Mesendoderm (in vitro differentiated cells): ENCODE measurements at regions not wholly inside any gene's neighbourhood (a gene's known extent, or its start where the extent isn't known, plus 50 kb on each side); places are given as distances from the start of the nearest gene placed in this dataset.

Source experiments
- DNase-seq: peaks from one replicate; pipeline ENCODE4 v3.0.0; 2013
- H2AK5ac ChIP-seq: 2 replicates; pipeline ENCODE4 v1.6.1; 2013; ENCODE audit warnings: low read length, inconsistent platforms
- H2BK120ac ChIP-seq: 2 replicates; pipeline ENCODE4 v1.6.1; 2013; ENCODE audit warnings: low read depth, mild to moderate bottlenecking, low read length, moderate library complexity, mixed read lengths
- H2BK15ac ChIP-seq: replicated peaks from 2 replicates; pipeline ENCODE4 v1.6.1; 2013; ENCODE audit warnings: low read depth, mild to moderate bottlenecking, moderate library complexity
- H2BK5ac ChIP-seq: 2 replicates; pipeline ENCODE4 v1.6.1; 2013; ENCODE audit warnings: low read length, inconsistent platforms
- H3K18ac ChIP-seq: 2 replicates; pipeline ENCODE4 v1.6.1; 2013; ENCODE audit warnings: mild to moderate bottlenecking, low read length, mixed read lengths
- H3K23ac ChIP-seq: one replicate; pipeline ENCODE4 v1.6.1; 2013; ENCODE audit warnings: low read length
- H3K27ac ChIP-seq: 2 replicates; pipeline ENCODE4 v1.5.1; 2013; ENCODE audit warnings: low read depth, mild to moderate bottlenecking, inconsistent platforms, low read length, moderate library complexity
- H3K27me3 ChIP-seq: 2 replicates; pipeline ENCODE4 v1.6.1; 2013; ENCODE audit warnings: low read length, control low read depth, mild to moderate bottlenecking, inconsistent platforms; ENCODE audit not compliant: insufficient read depth, poor library complexity
- H3K36me3 ChIP-seq: 2 replicates; pipeline ENCODE4 v1.6.1; 2013; ENCODE audit warnings: low read length, inconsistent platforms; ENCODE audit not compliant: control insufficient read depth, insufficient read depth
- H3K4ac ChIP-seq: one replicate; pipeline ENCODE4 v1.6.1; 2013; ENCODE audit warnings: low read depth, mild to moderate bottlenecking, low read length, moderate library complexity
- H3K4me1 ChIP-seq: 2 replicates; pipeline ENCODE4 v1.6.1; 2013; ENCODE audit warnings: low read depth, low read length, inconsistent platforms; ENCODE audit not compliant: control insufficient read depth
- H3K4me2 ChIP-seq: 2 replicates; pipeline ENCODE4 v1.6.1; 2013; ENCODE audit warnings: low read length
- H3K4me3 ChIP-seq: 2 replicates; pipeline ENCODE4 v1.5.1; 2013; ENCODE audit warnings: mild to moderate bottlenecking, low read length
- H3K56ac ChIP-seq: one replicate; pipeline ENCODE4 v1.6.1; 2013; ENCODE audit warnings: low read length
- H3K79me1 ChIP-seq: 2 replicates; pipeline ENCODE4 v1.6.1; 2013; ENCODE audit warnings: low read length, inconsistent platforms
- H3K79me2 ChIP-seq: 2 replicates; pipeline ENCODE4 v1.6.1; 2013; ENCODE audit warnings: mild to moderate bottlenecking, low read length; ENCODE audit not compliant: control insufficient read depth, insufficient read depth
- H3K9ac ChIP-seq: 2 replicates; pipeline ENCODE4 v1.6.1; 2013; ENCODE audit warnings: low read length, inconsistent platforms
- H4K5ac ChIP-seq: one replicate; pipeline ENCODE4 v1.6.1; 2013; ENCODE audit warnings: low read length
- H4K8ac ChIP-seq: one replicate; pipeline ENCODE4 v1.6.1; 2013; ENCODE audit warnings: low read depth, mild to moderate bottlenecking, control low read depth, low read length, moderate library complexity
- WGBS: extraction: QIAGEN DNeasy Blood & Tissue Kit; methylation state at CpG from one replicate; pipeline ENCODE4 v1.1.7; 2013; ENCODE audit warnings: low lambda C conversion rate, missing lambda C conversion rate; ENCODE audit not compliant: insufficient coverage; ENCODE audit errors: extremely low coverage; 5-methylcytosine and 5-hydroxymethylcytosine counted together

- H3K79me2 ChIP-seq, result no peaks in the 10 kb centered on the region
- H3K18ac ChIP-seq, result no peak overlapping the region
- no peak overlapping the region for H2BK120ac ChIP-seq
- no peaks in the 10 kb centered on the region for H3K36me3 ChIP-seq
- H3K27ac ChIP-seq, result no peak overlapping the region
- H2BK15ac ChIP-seq, result no peak overlapping the region
- H2BK5ac ChIP-seq, result no peak overlapping the region
- no peak overlapping the region for H3K4me2 ChIP-seq
- H3K4ac ChIP-seq, result no peak overlapping the region
- H3K9ac ChIP-seq, result no peak overlapping the region
- H4K5ac ChIP-seq, result no peak overlapping the region
- no peaks in the 10 kb centered on the region for H3K79me1 ChIP-seq
- no peak overlapping the region for H3K23ac ChIP-seq
- H3K27me3 ChIP-seq, result no peaks in the 10 kb centered on the region
- no peak overlapping the region for H2AK5ac ChIP-seq
- H3K4me1 ChIP-seq, result no peaks in the 10 kb centered on the region
- WGBS, result no CpG with 5 or more reads among the region's 7 CpGs
- no peak for DNase-seq
- H4K8ac ChIP-seq, result no peak overlapping the region
- no peak overlapping the region for H3K56ac ChIP-seq
- no peak overlapping the region for H3K4me3 ChIP-seq
These were observed 86.2 kb upstream of the SNAP25 start for GRCh38 chr20:10132387-10132786.

DNA sequence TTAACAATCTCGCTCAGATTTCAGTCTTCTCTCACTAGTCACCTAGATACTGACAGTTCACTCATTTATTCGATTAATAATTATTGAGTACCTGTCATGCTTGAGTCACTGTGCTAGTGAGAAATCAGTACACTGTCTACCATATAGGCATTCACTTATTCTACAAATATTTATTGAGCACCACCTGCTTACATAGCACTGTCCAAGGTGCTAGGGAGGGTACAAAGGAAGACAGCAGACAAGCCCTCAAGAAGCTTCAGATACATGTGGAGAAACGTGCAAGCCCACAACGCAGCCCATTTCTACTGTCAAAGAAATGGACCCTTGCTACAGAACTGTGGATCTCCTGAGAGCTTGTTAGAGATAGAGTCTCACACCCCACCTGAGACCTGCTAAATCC lies 85.1 kb upstream of the SNAP25 start:
- no peak for DNase-seq
- no peak overlapping the region for H3K27ac ChIP-seq
- no CpG with 5 or more reads among the region's 4 CpGs for WGBS

GRCh38 chr20:10134176-10134575 lies 84.5 kb upstream of the SNAP25 start:
- no peak overlapping the region for H3K23ac ChIP-seq
- WGBS, result no CpG with 5 or more reads among the region's 4 CpGs
- no peak overlapping the region for H3K56ac ChIP-seq
- H3K79me2 ChIP-seq, result no peaks in the 10 kb centered on the region
- no peak for DNase-seq
- H3K18ac ChIP-seq, result no peak overlapping the region
- H3K4me1 ChIP-seq, result no peaks in the 10 kb centered on the region
- H2BK120ac ChIP-seq, result no peak overlapping the region
- H2BK15ac ChIP-seq, result no peak overlapping the region
- H3K4ac ChIP-seq, result no peak overlapping the region
- H3K9ac ChIP-seq, result no peak overlapping the region
- no peaks in the 10 kb centered on the region for H3K27me3 ChIP-seq
- H3K4me3 ChIP-seq, result no peak overlapping the region
- no peaks in the 10 kb centered on the region for H3K36me3 ChIP-seq
- no peak overlapping the region for H4K5ac ChIP-seq
- no peak overlapping the region for H4K8ac ChIP-seq
- H3K79me1 ChIP-seq, result no peaks in the 10 kb centered on the region
- H3K4me2 ChIP-seq, result no peak overlapping the region
- H2BK5ac ChIP-seq, result no peak overlapping the region
- no peak overlapping the region for H3K27ac ChIP-seq
- H2AK5ac ChIP-seq, result no peak overlapping the region

More for the DNA sequence above, 85.1 kb upstream of the SNAP25 start:
- Histone ChIP-seq H3K36me3 (no peaks in the 10 kb centered on the region), H3K27me3 (no peaks in the 10 kb centered on the region), H3K18ac (no peak overlapping the region), H2BK5ac (no peak overlapping the region), H3K56ac (no peak overlapping the region), H3K9ac (no peak overlapping the region), H4K5ac (no peak overlapping the region), H3K4me3 (no peak overlapping the region), H3K23ac (no peak overlapping the region), H4K8ac (no peak overlapping the region), H2BK15ac (no peak overlapping the region), H3K4me2 (no peak overlapping the region), H3K79me1 (no peaks in the 10 kb centered on the region), H2BK120ac (no peak overlapping the region), H2AK5ac (no peak overlapping the region), H3K79me2 (no peaks in the 10 kb centered on the region), H3K4ac (no peak overlapping the region), H3K4me1 (no peaks in the 10 kb centered on the region)

DNA sequence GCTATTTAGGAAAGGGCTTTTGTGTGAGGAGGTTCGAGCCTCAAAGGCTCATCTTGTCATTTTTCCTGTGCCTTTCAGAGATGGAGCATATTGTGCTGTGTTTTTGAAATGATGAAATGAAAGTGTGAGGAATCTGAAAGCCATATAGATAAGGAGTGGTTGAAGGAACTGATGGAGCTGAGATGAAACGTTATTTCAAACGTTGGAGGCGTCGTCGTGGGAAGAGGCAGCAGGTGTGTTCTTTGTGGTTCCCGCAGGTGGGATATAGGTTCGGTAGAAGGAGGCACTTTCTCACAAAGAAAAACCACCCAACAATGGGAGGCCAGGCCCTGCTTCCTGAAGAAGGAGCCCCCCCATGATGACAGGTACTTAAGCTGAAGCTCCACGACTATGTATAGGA lies 83.2 kb upstream of the SNAP25 start:
- H2BK120ac ChIP-seq, result no peak overlapping the region
- no peak overlapping the region for H3K56ac ChIP-seq
- H3K4me3 ChIP-seq, result no peak overlapping the region
- H3K27ac ChIP-seq, result no peak overlapping the region
- no peak overlapping the region for H2BK15ac ChIP-seq
- no peaks in the 10 kb centered on the region for H3K79me1 ChIP-seq
- H3K4ac ChIP-seq, result no peak overlapping the region
- H4K5ac ChIP-seq, result no peak overlapping the region
- H2BK5ac ChIP-seq, result no peak overlapping the region
- H3K4me2 ChIP-seq, result no peak overlapping the region
- no peaks in the 10 kb centered on the region for H3K27me3 ChIP-seq
- H3K9ac ChIP-seq, result no peak overlapping the region
- no peak for DNase-seq
- no peak overlapping the region for H3K18ac ChIP-seq
- no peaks in the 10 kb centered on the region for H3K79me2 ChIP-seq
- H3K4me1 ChIP-seq, result no peaks in the 10 kb centered on the region
- no peaks in the 10 kb centered on the region for H3K36me3 ChIP-seq
- H2AK5ac ChIP-seq, result no peak overlapping the region
- no peak overlapping the region for H4K8ac ChIP-seq
- 100% methylated on average over 5 of the region's 9 CpGs for WGBS
- no peak overlapping the region for H3K23ac ChIP-seq

DNA sequence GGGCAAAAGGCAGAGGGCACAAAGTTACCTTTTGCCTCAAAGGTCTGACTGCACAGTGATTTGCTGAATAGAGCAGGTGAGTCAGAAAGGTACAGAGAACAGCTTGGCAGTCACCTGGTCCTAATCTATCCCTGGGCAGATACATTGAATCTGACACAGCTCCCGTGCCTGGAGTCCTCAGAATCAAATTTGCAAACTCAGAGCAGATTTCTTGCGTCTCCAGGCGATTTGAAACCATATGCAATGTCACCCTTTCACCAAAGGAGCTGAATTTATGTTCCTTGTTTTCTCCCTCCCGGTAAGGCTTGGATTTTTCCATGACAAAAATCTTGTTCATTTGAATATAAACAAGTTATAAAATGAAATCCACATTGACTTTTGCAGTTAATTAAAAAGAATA lies 81.6 kb upstream of the SNAP25 start:
- WGBS, result no CpG with 5 or more reads among the region's 4 CpGs
- no peak for DNase-seq
- Histone ChIP-seq H3K79me1 (no peaks in the 10 kb centered on the region), H4K5ac (no peak overlapping the region), H3K23ac (no peak overlapping the region), H3K27ac (no peak overlapping the region), H3K18ac (no peak overlapping the region), H4K8ac (no peak overlapping the region), H2AK5ac (no peak overlapping the region), H3K9ac (no peak overlapping the region), H2BK15ac (no peak overlapping the region), H3K4me2 (no peak overlapping the region), H2BK120ac (no peak overlapping the region), H2BK5ac (no peak overlapping the region), H3K36me3 (no peaks in the 10 kb centered on the region), H3K4me3 (no peak overlapping the region), H3K79me2 (no peaks in the 10 kb centered on the region), H3K4ac (no peak overlapping the region), H3K4me1 (no peaks in the 10 kb centered on the region), H3K56ac (no peak overlapping the region), H3K27me3 (no peaks in the 10 kb centered on the region)

DNA sequence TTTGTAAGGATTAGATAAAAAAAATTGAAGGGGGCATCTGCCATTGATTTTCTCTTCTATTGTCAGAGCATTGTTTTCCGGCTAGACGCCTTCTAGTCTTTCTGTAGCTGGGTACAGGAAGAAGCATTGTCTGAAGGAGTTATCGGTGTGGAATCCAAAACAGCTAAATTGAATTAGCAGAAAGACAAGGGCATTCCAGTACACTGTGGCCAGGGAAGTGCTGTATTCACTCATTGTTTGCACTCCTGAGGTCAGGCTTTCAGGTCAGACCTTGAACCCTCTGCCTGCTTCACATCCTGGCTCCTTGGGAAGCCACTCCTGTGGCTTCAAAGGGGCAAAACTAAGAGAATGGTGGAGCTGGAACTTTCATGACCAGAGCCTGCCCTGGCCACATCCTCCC lies 81.1 kb upstream of the SNAP25 start:
- H2BK5ac ChIP-seq, result no peak overlapping the region
- H4K8ac ChIP-seq, result no peak overlapping the region
- no peaks in the 10 kb centered on the region for H3K36me3 ChIP-seq
- H3K23ac ChIP-seq, result no peak overlapping the region
- H3K4me1 ChIP-seq, result no peaks in the 10 kb centered on the region
- H3K9ac ChIP-seq, result no peak overlapping the region
- H3K4ac ChIP-seq, result no peak overlapping the region
- no CpG with 5 or more reads among the region's 3 CpGs for WGBS
- no peak overlapping the region for H3K56ac ChIP-seq
- H3K4me2 ChIP-seq, result no peak overlapping the region
- no peak overlapping the region for H2AK5ac ChIP-seq
- H2BK120ac ChIP-seq, result no peak overlapping the region
- no peaks in the 10 kb centered on the region for H3K79me2 ChIP-seq
- H3K18ac ChIP-seq, result no peak overlapping the region
- no peak overlapping the region for H3K27ac ChIP-seq
- no peaks in the 10 kb centered on the region for H3K27me3 ChIP-seq
- DNase-seq, result peak; percentile 21
- no peak overlapping the region for H2BK15ac ChIP-seq
- no peak overlapping the region for H3K4me3 ChIP-seq
- no peaks in the 10 kb centered on the region for H3K79me1 ChIP-seq
- H4K5ac ChIP-seq, result no peak overlapping the region
